Gastroesophageal sphincter (tissue), 4 donors: ENCODE measurements at regions not wholly inside any gene's neighbourhood (a gene's known extent, or its start where the extent isn't known, plus 50 kb on each side); places are given as distances from the start of the nearest gene placed in this dataset.

Experiments used
- ATAC-seq: fragments of 150-250 bp; one replicate; pipeline ENCODE4 v1.9.1; 2016; ENCODE audit warnings: mild to moderate bottlenecking, moderate library complexity
- H3K27ac ChIP-seq, 4 donors: fragments of 200-600 bp; sonication (generic) in 3 of 4; 1 replicate in 3 of 4; 2 replicates in 1 of 4; pipeline ENCODE4 v1.5.1; 2016 to 2019
- H3K27me3 ChIP-seq: fragments of 200-600 bp; sonication (generic); one replicate; pipeline ENCODE4 v1.5.1; 2019
- H3K36me3 ChIP-seq, 2 donors: fragments of 200-600 bp; sonication (generic); one replicate each; pipeline ENCODE4 v1.5.1; 2019; ENCODE audit warnings: control low read depth in 1 of 2
- H3K4me1 ChIP-seq, 3 donors: fragments of 200-600 bp; sonication (generic); 1 replicate in 2 of 3; 2 replicates in 1 of 3; pipeline ENCODE4 v1.5.1; 2016 to 2019; ENCODE audit warnings: control low read depth in 2 of 3
- H3K4me3 ChIP-seq, 2 donors: fragments of 200-600 bp; sonication (generic); one replicate each; pipeline ENCODE4 v1.5.1; 2019; ENCODE audit warnings: mild to moderate bottlenecking in 1 of 2, moderate library complexity in 1 of 2
- H3K9me3 ChIP-seq, 3 donors: fragments of 200-600 bp; sonication (generic); one replicate each; pipeline ENCODE4 v1.5.1; 2017 to 2019; ENCODE audit warnings: control low read depth in 2 of 3
- EP300 ChIP-seq: sonication (generic); formaldehyde crosslinking; IDR thresholded peaks from one replicate; pipeline ENCODE4 v1.6.1; 2017; ENCODE audit warnings: antibody characterized with exemption, mild to moderate bottlenecking
- POLR2A ChIP-seq, 2 donors: fragments of 450-650 bp; IDR thresholded peaks; one replicate each; pipeline ENCODE4 v1.6.1; 2017; ENCODE audit warnings: antibody characterized with exemption in 2 of 2, mild to moderate bottlenecking in 2 of 2, moderate library complexity in 1 of 2
- POLR2AphosphoS5 ChIP-seq: sonication (generic); formaldehyde crosslinking; IDR thresholded peaks from one replicate; pipeline ENCODE4 v1.6.1; 2017; ENCODE audit warnings: antibody characterized with exemption
- WGBS, 2 donors: methylation state at CpG; one replicate each; pipeline ENCODE4 v1.1.5; 2018; ENCODE audit warnings: low coverage in 1 of 2; 5-methylcytosine and 5-hydroxymethylcytosine counted together
- TF ChIP-seq, protein P1 (sequence below), 4 experiments: fragments of 200-600 bp in 2 of 4; fragments of 450-650 bp in 2 of 4; sonication (generic) in 1 of 4; IDR thresholded peaks; one replicate each; pipeline ENCODE4 v1.5.1; 2017 to 2019; ENCODE audit warnings: antibody characterized with exemption in 4 of 4, mild to moderate bottlenecking in 2 of 4, moderate library complexity in 2 of 4

DNA sequence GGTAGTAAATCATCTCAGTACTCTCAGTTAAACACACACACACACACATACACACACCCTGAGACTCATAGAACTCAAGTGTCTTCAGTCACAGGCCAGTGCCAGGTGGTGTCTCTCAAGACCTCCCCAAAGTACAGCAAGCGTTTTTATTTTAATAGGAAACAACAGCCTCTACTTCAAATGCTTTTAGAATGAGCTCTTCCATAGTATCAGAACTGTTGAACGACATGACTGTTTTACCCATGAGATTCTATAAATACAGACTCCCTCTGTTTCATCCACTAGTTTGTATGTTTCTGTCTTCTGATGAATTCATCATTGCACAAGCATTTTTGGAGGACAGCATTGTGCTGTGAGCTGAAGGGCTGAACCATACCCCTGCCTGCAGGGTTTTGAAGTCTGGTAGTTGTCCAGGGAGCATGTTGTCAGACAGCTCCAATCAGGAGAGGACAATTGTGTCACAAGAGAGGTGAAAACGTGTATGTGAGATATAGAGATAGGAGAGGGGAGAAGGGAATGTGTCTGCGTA is 201.0 kb upstream of the BCL6 start:
- Histone ChIP-seq H3K36me3 (no peaks in the 10 kb centered on the region), H3K27ac (no peak overlapping the region), H3K9me3 (no peaks in the 10 kb centered on the region), H3K4me3 (no peak overlapping the region), H3K4me1 (peaks cover 0 to 5% (median 0%) of the 10 kb centered on the region in 3 donors), H3K27me3 (no peaks in the 10 kb centered on the region)
- WGBS, 2 donors = 46 to 61% methylated on average over 2 to 4 of the region's 4 CpGs
- TF ChIP-seq, protein P1, sequence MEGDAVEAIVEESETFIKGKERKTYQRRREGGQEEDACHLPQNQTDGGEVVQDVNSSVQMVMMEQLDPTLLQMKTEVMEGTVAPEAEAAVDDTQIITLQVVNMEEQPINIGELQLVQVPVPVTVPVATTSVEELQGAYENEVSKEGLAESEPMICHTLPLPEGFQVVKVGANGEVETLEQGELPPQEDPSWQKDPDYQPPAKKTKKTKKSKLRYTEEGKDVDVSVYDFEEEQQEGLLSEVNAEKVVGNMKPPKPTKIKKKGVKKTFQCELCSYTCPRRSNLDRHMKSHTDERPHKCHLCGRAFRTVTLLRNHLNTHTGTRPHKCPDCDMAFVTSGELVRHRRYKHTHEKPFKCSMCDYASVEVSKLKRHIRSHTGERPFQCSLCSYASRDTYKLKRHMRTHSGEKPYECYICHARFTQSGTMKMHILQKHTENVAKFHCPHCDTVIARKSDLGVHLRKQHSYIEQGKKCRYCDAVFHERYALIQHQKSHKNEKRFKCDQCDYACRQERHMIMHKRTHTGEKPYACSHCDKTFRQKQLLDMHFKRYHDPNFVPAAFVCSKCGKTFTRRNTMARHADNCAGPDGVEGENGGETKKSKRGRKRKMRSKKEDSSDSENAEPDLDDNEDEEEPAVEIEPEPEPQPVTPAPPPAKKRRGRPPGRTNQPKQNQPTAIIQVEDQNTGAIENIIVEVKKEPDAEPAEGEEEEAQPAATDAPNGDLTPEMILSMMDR (IDR thresholded peaks at IDR 0.05) = no peak
- TF ChIP-seq POLR2A (IDR thresholded peaks at IDR 0.05) = no peak
- ATAC-seq = no peak

DNA sequence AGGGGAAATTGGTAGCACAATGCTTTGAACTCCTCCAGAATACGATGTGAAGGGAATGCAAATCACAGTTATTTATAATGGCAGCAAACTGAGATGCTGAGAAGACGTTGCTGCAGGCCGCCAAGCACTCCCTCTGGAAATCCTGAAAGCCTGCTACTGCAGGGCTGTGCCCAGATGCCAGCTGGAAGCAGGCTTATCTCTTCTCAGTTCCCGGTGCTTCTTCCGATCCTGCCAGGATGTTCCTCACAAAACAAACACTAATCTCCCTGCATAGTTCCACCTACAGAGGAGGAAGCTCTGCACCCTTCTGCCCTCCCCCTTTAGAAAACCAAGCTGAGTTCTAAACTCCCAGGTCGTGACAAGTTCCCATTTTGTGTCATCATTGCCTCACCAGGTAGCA is 201.7 kb upstream of the BCL6 start:
- Histone ChIP-seq H3K4me1 (peaks cover 0 to 5% (median 0%) of the 10 kb centered on the region in 3 donors), H3K27me3 (no peaks in the 10 kb centered on the region), H3K27ac (no peak overlapping the region), H3K9me3 (no peaks in the 10 kb centered on the region), H3K36me3 (no peaks in the 10 kb centered on the region), H3K4me3 (no peak overlapping the region)
- TF ChIP-seq POLR2A (IDR thresholded peaks at IDR 0.05) (no peak), POLR2AphosphoS5 (no peak), EP300 (no peak)
- TF ChIP-seq, protein P1 (IDR thresholded peaks at IDR 0.05) = no peak
- no peak for ATAC-seq
- WGBS, 2 donors = 71 to 82% methylated on average over 3 to 5 of the region's 6 CpGs

DNA sequence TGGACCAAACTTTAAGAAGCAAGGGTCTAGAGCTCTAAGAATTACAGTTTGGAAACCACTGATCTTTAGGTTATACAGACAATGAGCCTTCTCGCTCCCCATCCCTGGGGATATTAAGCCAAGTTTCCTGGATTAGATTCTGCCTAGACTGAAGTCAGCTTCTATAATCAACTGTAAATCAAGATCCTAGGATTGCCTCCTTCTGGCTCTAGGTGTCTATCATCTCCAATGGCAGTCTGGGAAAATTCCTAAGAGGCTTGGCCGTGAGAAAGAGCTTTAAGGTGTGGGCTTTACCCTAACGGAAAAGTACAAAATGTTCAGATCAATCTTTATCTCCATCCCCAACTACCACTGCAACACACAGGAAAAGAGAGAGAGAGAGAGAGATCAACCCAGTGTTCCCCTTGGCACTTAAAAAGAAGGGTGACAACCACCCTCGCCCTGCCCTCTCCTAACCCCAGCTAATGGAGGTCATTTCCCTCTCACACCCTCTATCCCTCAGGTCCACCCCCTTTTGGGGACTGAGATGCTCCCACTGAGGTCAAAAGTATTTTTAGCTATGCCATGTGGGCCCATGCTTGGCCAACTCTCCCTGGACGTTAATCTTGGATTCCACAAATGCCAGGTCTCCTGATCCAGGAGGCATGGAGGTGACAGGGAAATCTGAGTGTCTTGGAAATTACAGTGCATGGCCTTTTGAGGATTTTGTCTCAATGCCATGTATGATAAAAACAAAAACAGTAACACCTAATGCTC is 202.8 kb upstream of the BCL6 start:
- WGBS, 2 donors = 68% methylated on average over 3 of the region's 5 CpGs; no CpG with 5 or more reads in 1 of the 2 donors
- TF ChIP-seq, protein P1 (IDR thresholded peaks at IDR 0.05) = no peak
- TF ChIP-seq POLR2A (IDR thresholded peaks at IDR 0.05) (no peak), POLR2AphosphoS5 (no peak)
- Histone ChIP-seq H3K27me3 (no peaks in the 10 kb centered on the region), H3K4me3 (no peak overlapping the region), H3K4me1 (peaks cover 0 to 5% (median 0%) of the 10 kb centered on the region in 3 donors), H3K27ac (no peak overlapping the region), H3K9me3 (no peaks in the 10 kb centered on the region), H3K36me3 (no peaks in the 10 kb centered on the region)
- ATAC-seq = no peak

DNA sequence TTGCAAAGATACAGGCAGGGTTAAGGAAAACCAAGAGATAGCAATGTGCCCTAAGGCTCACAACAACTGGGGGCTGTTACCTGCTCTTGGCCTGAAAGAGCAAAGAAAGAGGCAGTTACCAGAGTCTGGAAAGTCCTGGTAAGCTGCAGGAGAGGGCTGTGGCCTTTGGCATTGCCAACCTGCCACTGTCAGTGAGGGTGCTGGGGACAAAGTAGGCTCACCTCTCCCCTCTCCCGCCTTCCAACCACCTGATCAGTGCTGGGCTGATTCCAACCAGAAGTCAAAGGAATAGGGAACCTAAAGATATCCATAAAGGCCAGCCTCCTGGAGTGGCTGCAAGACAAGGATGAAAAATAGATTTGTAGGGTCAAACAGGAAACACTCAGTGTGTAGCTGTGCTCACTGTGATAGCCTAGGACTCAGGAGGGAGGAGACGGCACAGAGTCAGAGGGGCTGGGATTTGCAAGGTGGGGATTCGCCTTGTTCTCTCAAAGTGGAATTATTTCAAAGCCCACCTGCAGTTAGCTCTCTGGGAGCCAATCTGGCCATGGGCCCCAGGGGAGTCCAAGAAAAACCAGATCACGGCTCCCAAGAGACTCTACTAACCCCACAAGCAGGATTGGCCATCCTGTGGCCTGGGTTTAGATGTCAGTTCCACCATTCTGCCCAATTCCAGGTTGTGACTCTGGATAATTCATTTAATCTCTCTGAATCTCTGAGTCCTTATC is 204.0 kb upstream of the BCL6 start:
- 92% methylated on average over 3 of the region's 4 CpGs; no CpG with 5 or more reads in 1 of the 2 donors for WGBS, 2 donors
- no peak for TF ChIP-seq POLR2AphosphoS5
- TF ChIP-seq, protein P1 (IDR thresholded peaks at IDR 0.05) = no peak
- no peak for TF ChIP-seq POLR2A (IDR thresholded peaks at IDR 0.05)
- no peak overlapping the region for H3K27ac ChIP-seq

More for the DNA sequence above, 204.0 kb upstream of the BCL6 start:
- Histone ChIP-seq H3K36me3 (no peaks in the 10 kb centered on the region), H3K27me3 (no peaks in the 10 kb centered on the region), H3K9me3 (no peaks in the 10 kb centered on the region), H3K4me1 (peaks cover 0 to 5% (median under 1%) of the 10 kb centered on the region in 3 donors), H3K4me3 (no peak overlapping the region)
- ATAC-seq = no peak
